NCI-H1436 treated with DMSO at 0.1 percent for 48 hours (cell line): ENCODE measurements at regions not wholly inside any gene's neighbourhood (a gene's known extent, or its start where the extent isn't known, plus 50 kb on each side); places are given as distances from the start of the nearest gene placed in this dataset.
"Not testable (repeated sequence)": the region's sequence is repeated elsewhere in the genome, so short reads cannot be mapped to it uniquely, and the experiment has no call there.

Source experiments
- DNase-seq: peaks from one replicate; lab custom pipeline; 2025; lab: John Stamatoyannopoulos, UW

DNA sequence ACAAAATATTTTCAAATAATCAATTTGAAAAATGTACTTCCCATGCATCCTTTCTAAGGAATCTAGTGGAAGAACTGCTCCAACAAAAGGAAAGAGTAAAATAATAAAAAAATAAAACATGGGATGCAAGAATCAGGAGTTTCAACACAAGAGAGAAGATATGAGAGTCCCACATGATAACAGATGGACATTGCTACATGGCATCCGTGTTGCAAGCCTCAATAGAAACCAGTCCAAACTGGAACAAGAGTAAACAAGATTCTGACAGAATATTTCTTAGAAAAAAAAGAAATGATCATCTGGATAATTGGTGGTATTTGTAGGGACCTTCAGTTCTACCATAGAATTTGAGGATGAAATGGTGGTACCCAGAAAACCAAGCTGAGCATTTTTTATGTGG is 186.8 kb downstream of the FRK start:
- DNase-seq = no peak

DNA sequence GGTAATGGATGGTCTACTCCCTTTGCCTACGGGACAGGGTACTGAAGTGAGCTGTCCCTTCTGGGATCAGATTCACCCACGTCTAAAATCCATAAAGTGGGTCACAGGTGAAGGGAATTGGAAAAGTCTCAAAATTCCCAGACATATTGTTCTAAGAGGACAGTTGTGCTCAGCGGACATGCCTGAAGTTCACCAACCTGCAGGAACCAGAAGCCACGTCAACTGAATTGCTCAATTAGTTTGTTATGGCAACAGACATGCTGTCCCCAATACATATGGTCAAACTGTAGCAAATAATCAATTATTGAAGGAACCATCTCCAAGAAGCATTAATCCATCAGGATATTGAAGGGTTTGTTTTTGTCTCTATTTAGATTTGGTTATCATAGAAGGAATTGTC is 190.2 kb downstream of the FRK start:
- no peak for DNase-seq

GRCh38 chr6:115865914-115866313 is 194.8 kb downstream of the FRK start:
- DNase-seq = no peak

- DNase-seq = no peak
Measured at GRCh38 chr6:115863211-115863610, 197.5 kb downstream of the FRK start.

DNA sequence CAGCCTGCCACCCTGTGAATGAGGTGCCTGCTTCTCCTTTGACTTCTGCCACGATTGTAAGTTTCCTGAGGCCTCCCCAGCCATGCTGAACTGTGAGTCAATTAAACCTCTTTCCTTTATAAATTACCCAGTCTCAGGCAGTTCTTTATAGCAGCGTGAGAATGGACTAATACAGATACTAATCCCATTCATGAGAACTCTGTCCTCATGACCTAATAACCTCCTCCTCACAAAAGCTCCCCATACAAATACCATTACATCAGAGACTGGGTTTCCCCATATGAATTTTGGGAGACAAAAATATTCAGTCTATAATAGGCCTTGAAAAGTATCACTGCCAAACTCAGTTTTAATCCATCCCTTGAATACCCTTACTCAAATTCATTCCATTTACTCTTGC is 199.0 kb downstream of the FRK start:
- not testable (repeated sequence) for DNase-seq

DNA sequence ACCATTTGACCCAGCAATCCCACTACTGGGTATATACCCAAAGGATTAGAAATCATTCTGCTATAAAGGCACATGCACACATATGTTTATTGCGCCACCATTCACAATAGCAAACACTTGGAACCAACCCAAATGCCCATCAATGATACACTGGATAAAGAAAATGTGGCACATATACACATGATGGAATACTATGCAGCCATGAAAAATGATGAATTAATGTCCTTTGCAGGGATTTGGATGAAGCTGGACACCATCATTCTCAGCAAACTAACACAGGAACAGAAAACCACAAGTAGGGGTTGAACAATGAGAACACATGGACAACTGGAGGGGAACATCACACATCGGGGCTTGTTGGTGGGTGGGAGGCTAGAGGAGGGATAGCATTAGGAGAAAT is 201.1 kb downstream of the FRK start:
- not testable (repeated sequence) for DNase-seq

- DNase-seq = no peak
Measured at GRCh38 chr6:115854866-115855665, 205.6 kb downstream of the FRK start.

DNA sequence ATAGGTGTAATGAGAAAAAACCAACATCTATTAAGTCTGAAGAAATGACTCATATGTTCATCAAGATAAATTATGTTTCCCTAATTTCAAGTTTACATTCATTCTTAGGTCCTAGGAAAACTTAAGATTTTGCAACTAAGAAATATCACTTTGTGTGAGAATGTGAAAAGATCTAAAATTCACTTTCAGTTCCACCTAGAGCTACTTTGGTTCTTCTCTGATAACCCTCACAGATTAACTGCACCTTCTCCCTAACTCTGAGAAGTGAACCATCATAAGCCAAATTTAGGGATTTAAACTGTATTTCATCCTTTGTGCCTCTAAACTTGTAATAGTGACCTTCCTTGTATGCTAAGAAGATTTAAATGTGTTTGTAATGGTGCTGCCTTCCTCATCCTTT is 213.0 kb downstream of the FRK start:
- DNase-seq = no peak

GRCh38 chr6:115843945-115844344 is 216.7 kb downstream of the FRK start:
- no peak for DNase-seq

- no peak for DNase-seq
Measured at GRCh38 chr6:115842338-115842737, 218.4 kb downstream of the FRK start.

DNA sequence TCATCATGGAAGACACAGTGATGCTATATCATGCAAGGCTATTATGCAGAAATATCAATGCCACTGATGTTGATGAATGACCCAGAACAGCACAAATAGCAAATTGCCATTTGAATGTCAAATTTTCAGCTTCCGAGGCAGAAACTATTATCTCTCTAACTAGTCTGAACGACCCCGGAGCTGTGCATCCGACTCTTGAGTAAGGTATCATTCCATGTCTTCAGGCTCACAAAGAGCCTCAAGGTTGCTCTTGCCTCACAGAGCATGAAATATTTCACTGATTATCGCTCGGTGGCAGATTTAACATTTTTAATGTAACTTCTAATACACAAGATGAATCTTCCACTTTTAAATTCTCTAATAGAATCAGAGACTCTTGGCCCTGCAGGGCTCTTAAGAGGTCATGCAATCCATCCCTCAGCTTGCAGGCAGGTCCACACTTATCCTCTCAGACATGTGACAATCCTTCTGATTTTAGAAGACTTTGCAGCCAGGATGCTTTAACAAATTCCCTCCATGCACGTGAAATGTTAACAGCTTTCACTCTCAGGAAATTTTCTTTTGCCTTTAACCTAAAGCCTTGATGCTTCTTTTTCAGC is 221.0 kb downstream of the FRK start:
- no peak for DNase-seq

GRCh38 chr6:115838763-115839401 is 221.8 kb downstream of the FRK start:
- no peak for DNase-seq

- no peak for DNase-seq
Measured at GRCh38 chr6:115838216-115838615, 222.5 kb downstream of the FRK start.

- DNase-seq = not testable (repeated sequence)
Measured at GRCh38 chr6:115836374-115836773, 224.3 kb downstream of the FRK start.

- DNase-seq = no peak
Measured at GRCh38 chr6:115835314-115835713, 225.4 kb downstream of the FRK start.

DNA sequence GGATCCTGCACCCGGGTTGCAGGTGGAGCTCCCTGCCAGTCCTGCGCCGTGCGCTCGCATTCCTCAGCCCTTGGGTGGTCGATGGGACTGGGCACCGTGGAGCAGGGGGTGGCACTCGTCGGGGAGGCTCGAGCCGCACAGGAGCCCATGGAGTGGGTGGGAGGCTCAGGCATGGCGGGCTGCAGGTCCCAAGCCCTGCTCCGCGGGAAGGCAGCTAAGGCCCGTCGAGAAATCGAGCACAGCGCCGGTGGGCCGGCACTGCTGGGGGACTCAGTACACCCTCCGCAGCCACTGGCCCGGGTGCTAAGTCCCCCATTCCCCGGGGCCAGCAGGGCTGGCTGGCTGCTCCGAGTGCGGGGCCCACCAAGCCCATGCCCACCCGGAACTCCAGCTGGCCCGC is 226.1 kb downstream of the FRK start:
- DNase-seq = not testable (repeated sequence)

- no peak for DNase-seq
Measured at GRCh38 chr6:115832786-115833185, 227.9 kb downstream of the FRK start.

- DNase-seq = no peak
Measured at GRCh38 chr6:115832186-115832585, 228.5 kb downstream of the FRK start.

GRCh38 chr6:115830895-115831294 is 229.8 kb downstream of the FRK start:
- no peak for DNase-seq

- no peak for DNase-seq
Measured at GRCh38 chr6:115821798-115822197, 238.9 kb downstream of the FRK start.

- no peak for DNase-seq
Measured at GRCh38 chr6:115819506-115819905, 241.2 kb downstream of the FRK start.

GRCh38 chr6:115817161-115817560 is 243.5 kb downstream of the FRK start:
- DNase-seq = no peak

DNA sequence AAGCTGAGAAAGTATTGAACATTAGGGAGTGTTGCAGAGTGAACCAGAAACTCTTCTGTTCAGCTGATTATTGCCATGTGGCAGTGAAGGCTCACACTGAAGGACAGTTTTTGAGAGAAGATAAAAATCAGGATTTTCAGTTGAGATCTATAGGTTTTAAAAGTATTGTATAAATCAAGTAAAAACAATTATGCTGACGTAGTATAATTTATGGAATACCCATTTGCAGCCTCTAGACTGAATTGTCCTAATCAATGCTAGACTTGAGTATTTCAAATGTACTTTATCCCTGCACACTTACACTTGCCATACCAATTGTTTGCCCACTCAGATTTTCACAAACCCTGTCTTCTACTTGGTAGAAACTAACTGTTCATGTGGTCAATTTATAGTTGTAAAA is 245.8 kb downstream of the FRK start:
- no peak for DNase-seq
